ENCODE measurements at regions not wholly inside any gene's neighbourhood (a gene's known extent, or its start where the extent isn't known, plus 50 kb on each side); places are given as distances from the start of the nearest gene placed in this dataset.
A peak's percentile ranks its signal among the peaks of the same experiment; 100 is the strongest.

- TF ChIP-seq SAP30 (IDR thresholded peaks at IDR 0.05; ENCODE audit: insufficient read depth, insufficient replicate concordance, low read length) (no peak), NANOG (IDR thresholded peaks at IDR 0.05; ENCODE audit: insufficient read depth, low read depth, low read length, poor library complexity, severe bottlenecking) (peak; percentile 20), POU5F1 (IDR thresholded peaks at IDR 0.05; ENCODE audit: low read depth, low read length) (no peak), RXRA (IDR thresholded peaks at IDR 0.05; ENCODE audit: insufficient read depth, low read depth, low read length) (no peak), HDAC6 (IDR thresholded peaks at IDR 0.05; ENCODE audit: low read depth, low read length) (no peak), CBX5 (IDR thresholded peaks at IDR 0.05; ENCODE audit: low read depth, low read length) (no peak), JUN (IDR thresholded peaks at IDR 0.05; ENCODE audit: low read depth, low read length) (no peak), RBBP5 (IDR thresholded peaks at IDR 0.05; ENCODE audit: borderline replicate concordance, low read depth, low read length) (no peak), RAD21 (IDR thresholded peaks at IDR 0.05 in 1 of 2, conservative IDR thresholded peaks at IDR 0.05 in 1 of 2; ENCODE audit: low read depth in 2 of 2, low read length in 2 of 2) (no peak), SIN3A (conservative IDR thresholded peaks at IDR 0.05 in 1 of 2, IDR thresholded peaks at IDR 0.05 in 1 of 2; ENCODE audit: low read depth in 1 of 2, low read length in 2 of 2) (no peak), RNF2 (IDR thresholded peaks at IDR 0.05; ENCODE audit: borderline replicate concordance, low read depth, low read length, missing control alignments, poor library complexity, severe bottlenecking) (no peak), SIX5 (IDR thresholded peaks at IDR 0.05; ENCODE audit: low read depth, low read length) (no peak), CHD2 (IDR thresholded peaks at IDR 0.05; ENCODE audit: low read length) (no peak), POLR2A (IDR thresholded peaks at IDR 0.05; ENCODE audit: control extremely low read depth in 1 of 2, low read depth in 2 of 2, low read length in 2 of 2) (peak in 1 of 2 experiments; percentile 64; a peak in 2 of 3 replicates), PHF8 (conservative IDR thresholded peaks at IDR 0.05; ENCODE audit: low read depth, low read length) (peak; percentile 52; the same call in 1 of the 2 replicates), FOSL1 (IDR thresholded peaks at IDR 0.05; ENCODE audit: insufficient read depth, low read depth, low read length) (no peak), BACH1 (IDR thresholded peaks at IDR 0.05; ENCODE audit: low read length) (no peak; the same call in 1 of the 2 replicates), CTBP2 (IDR thresholded peaks at IDR 0.05; ENCODE audit: borderline replicate concordance, insufficient read depth, insufficient read length, low read length) (no peak), HDAC2 (IDR thresholded peaks at IDR 0.05; ENCODE audit: borderline replicate concordance in 1 of 2, low read depth in 2 of 2, low read length in 2 of 2) (0 out of 4 replicates have a peak, but pooled peaks of 1 of the 2 experiments have one; percentile 38), EZH2 (IDR thresholded peaks at IDR 0.05; ENCODE audit: low read depth, low read length, severe bottlenecking) (no peak), GABPA (IDR thresholded peaks at IDR 0.05; ENCODE audit: borderline replicate concordance, insufficient read depth, low read length) (no peak), CEBPB (IDR thresholded peaks at IDR 0.05; ENCODE audit: low read depth, low read length) (no peak), SP1 (IDR thresholded peaks at IDR 0.05; ENCODE audit: low read depth, low read length) (peak; percentile 32; the same call in 1 of the 2 replicates)
Measured at GRCh38 chr7:65251851-65252620, 121.6 kb upstream of the ZNF92 start (continued).
